GM06990 (cell line): ENCODE measurements at regions not wholly inside any gene's neighbourhood (a gene's known extent, or its start where the extent isn't known, plus 50 kb on each side); places are given as distances from the start of the nearest gene placed in this dataset.
"Not testable (repeated sequence)": the region's sequence is repeated elsewhere in the genome, so short reads cannot be mapped to it uniquely, and the experiment has no call there.

Source experiments
- DNase-seq: peaks from one replicate; pipeline ENCODE4 v3.0.0-alpha.2; 2011; ENCODE audit not compliant: insufficient read length; ENCODE audit errors: extremely low read depth
- H3K27me3 ChIP-seq: replicated peaks from 2 replicates; pipeline ENCODE4 v1.6.0; 2011; ENCODE audit warnings: low read length; ENCODE audit not compliant: control insufficient read depth, insufficient read depth
- H3K36me3 ChIP-seq: 2 replicates; pipeline ENCODE4 v1.5.1; 2011; ENCODE audit warnings: low read length; ENCODE audit not compliant: control insufficient read depth, insufficient read depth
- H3K4me3 ChIP-seq: replicated peaks from 2 replicates; pipeline ENCODE4 v1.5.1; 2011; ENCODE audit warnings: low read depth, mild to moderate bottlenecking, control low read depth, low read length
- TF ChIP-seq, protein P1 (sequence below): IDR thresholded peaks from 2 replicates; pipeline ENCODE4 v1.5.1; 2011; ENCODE audit warnings: low read length, control low read depth, mild to moderate bottlenecking, inconsistent platforms; ENCODE audit not compliant: insufficient read depth, poor library complexity, severe bottlenecking

DNA sequence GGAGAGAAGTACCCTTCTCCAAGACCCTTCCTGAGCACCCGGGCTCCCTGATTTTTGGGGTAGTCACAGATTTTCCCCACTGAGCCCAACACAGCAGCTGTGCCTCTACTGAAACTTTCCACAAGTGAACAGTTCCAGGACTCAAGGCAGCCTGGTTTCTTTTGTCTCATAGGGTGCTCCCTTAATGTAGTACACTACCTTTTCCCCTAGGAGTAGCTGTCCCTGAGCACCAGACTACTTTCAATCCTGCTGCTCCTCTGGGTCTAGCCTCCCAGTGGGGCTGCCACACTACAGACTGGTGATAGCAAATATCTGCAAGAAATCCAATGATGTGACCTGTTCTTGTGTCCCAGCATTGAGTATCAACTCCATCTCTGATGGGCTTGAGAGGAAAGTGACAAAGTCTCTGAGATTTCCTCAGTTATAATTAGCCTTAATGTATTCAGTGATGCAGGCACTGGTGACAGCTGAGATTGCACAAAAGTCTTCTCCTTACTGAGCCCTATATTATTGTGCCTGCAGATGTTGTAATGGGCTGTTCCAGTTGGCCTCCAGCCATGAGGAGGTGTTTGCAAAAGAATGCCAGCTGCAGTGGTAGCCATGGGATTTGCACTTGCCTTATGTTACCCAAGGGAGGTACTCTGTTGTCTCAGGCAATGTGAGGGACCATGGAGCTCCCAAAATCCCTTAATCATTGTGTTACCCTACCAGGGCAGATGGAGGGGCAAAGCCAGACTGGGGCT is 1802.5 kb downstream of the EFNA5 start:
- TF ChIP-seq, protein P1, sequence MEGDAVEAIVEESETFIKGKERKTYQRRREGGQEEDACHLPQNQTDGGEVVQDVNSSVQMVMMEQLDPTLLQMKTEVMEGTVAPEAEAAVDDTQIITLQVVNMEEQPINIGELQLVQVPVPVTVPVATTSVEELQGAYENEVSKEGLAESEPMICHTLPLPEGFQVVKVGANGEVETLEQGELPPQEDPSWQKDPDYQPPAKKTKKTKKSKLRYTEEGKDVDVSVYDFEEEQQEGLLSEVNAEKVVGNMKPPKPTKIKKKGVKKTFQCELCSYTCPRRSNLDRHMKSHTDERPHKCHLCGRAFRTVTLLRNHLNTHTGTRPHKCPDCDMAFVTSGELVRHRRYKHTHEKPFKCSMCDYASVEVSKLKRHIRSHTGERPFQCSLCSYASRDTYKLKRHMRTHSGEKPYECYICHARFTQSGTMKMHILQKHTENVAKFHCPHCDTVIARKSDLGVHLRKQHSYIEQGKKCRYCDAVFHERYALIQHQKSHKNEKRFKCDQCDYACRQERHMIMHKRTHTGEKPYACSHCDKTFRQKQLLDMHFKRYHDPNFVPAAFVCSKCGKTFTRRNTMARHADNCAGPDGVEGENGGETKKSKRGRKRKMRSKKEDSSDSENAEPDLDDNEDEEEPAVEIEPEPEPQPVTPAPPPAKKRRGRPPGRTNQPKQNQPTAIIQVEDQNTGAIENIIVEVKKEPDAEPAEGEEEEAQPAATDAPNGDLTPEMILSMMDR, result no peak
- DNase-seq, result no peak
- H3K36me3 ChIP-seq, result no peaks in the 10 kb centered on the region
- H3K4me3 ChIP-seq, result no peak overlapping the region
- no peaks in the 10 kb centered on the region for H3K27me3 ChIP-seq

DNA sequence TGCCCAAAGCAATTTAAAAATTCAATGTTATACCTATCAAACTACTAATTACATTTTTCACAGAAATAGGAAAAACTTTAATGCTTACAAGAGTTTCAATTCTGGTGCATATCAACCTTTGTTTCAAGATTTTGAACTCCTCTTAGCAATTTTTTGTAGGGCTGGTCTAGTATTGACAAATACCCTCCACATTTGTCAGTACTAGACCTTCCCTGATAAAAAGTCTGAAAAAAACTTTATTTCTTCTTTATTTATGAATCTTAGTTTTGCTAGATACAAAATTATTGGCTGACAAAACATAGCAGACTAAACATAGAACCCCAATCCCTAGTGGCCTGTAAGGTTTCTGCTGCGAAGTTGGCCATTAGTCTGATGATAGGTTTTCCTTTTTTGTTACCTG is 1804.9 kb downstream of the EFNA5 start:
- no peaks in the 10 kb centered on the region for H3K27me3 ChIP-seq
- no peak overlapping the region for H3K4me3 ChIP-seq
- DNase-seq, result no peak
- H3K36me3 ChIP-seq, result no peaks in the 10 kb centered on the region
- TF ChIP-seq, protein P1, result no peak

DNA sequence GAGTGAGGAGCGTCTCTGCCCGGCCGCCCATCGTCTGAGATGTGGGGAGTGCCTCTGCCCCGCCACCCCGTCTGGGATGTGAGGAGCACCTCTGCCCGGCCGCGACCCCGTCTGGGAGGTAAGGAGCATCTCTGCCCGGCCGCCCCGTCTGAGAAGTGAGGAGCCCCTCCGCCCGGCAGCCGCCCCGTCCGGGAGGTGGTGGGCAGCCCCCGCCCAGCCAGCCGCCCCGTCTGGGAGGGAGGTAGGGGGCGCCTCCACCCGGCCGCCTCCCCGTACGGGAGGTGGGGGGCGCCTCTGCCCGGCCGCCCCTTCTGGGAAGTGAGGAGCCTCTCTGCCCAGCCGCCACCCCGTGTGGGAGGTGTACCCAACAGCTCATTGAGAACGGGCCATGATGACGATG is 1811.4 kb downstream of the EFNA5 start:
- H3K27me3 ChIP-seq, H3K4me3 ChIP-seq, H3K36me3 ChIP-seq, DNase-seq: not testable (repeated sequence)

DNA sequence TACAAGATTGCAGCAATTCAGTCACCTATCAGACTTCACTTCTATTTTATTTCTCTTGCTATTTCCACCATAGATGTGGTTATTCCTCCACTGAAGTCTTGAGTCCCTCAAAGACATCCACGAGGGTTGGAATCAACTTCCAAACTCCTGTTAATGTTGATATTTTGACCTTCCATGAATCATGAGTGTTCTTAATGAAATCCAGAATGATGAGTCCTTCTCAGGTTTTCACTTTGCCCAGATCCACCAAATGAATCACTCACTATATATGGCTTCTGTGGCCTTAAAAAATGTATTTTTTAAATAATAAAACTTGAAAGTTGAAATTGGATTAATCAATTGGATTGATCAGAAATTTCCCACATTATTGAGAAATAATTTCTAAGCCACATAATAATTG is 1821.0 kb downstream of the EFNA5 start:
- TF ChIP-seq, protein P1, result no peak
- Histone ChIP-seq H3K27me3 (no peaks in the 10 kb centered on the region), H3K4me3 (no peak overlapping the region), H3K36me3 (no peaks in the 10 kb centered on the region)
- DNase-seq, result no peak

DNA sequence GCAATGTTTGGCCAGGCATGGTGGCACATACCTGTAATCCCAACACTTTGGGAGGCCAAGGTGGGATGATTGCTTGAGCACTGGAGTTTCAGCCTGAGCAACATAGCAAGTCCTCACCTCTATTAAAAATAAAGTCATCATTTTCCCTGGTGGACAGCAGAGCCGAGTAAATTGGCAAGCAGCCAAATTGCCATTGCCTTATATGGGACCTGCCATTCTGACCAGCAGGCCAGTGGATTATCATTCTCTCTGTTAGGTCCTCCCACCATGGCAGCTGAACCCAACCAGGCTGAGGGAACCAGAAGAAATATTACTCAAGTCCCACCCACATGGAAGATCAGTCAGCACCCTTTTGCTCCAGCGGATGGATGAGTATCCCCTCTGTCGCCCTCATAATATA is 1829.9 kb downstream of the EFNA5 start:
- TF ChIP-seq, protein P1, result no peak
- H3K4me3 ChIP-seq, result no peak overlapping the region
- no peak for DNase-seq
- no peaks in the 10 kb centered on the region for H3K36me3 ChIP-seq
- no peaks in the 10 kb centered on the region for H3K27me3 ChIP-seq

DNA sequence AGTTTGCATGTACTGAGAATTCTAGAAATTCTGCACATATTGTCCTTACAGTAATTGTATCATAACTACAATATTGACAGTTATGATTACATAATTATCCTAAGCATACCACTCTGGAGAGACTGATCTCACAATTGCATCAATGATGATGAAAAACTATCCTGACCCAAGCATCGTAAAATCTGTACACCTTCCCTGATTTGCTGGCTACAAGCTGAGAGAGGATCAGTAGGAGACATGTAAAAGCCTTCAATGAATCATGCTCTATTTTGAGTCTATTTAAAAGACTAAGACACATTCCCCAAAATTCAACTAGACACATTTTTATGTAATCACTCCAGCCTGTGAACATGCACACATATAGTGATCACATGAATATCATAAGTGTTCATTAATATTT is 1833.8 kb downstream of the EFNA5 start:
- TF ChIP-seq, protein P1, result no peak
- no peak for DNase-seq
- no peak overlapping the region for H3K4me3 ChIP-seq

More for the DNA sequence above, 1833.8 kb downstream of the EFNA5 start:
- Histone ChIP-seq H3K27me3 (no peaks in the 10 kb centered on the region), H3K36me3 (no peaks in the 10 kb centered on the region)
